Ovary (tissue), 3 donors: ENCODE measurements at regions not wholly inside any gene's neighbourhood (a gene's known extent, or its start where the extent isn't known, plus 50 kb on each side); places are given as distances from the start of the nearest gene placed in this dataset.

Experiments used
- POLR2A ChIP-seq: fragments of 450-650 bp; IDR thresholded peaks from one replicate; pipeline ENCODE4 v1.6.1; 2017; ENCODE audit warnings: antibody characterized with exemption, mild to moderate bottlenecking, moderate library complexity
- TF ChIP-seq, protein P1 (sequence below), 3 donors: fragments of 450-650 bp in 2 of 3; fragments of 200-600 bp in 1 of 3; IDR thresholded peaks; one replicate each; pipeline versions ENCODE4 v1.5.1 to v1.8.0; 2016 to 2022; ENCODE audit warnings: antibody characterized with exemption in 3 of 3, mild to moderate bottlenecking in 1 of 3
- donor health status: DM: no; HTN: no; CAD: no.

DNA sequence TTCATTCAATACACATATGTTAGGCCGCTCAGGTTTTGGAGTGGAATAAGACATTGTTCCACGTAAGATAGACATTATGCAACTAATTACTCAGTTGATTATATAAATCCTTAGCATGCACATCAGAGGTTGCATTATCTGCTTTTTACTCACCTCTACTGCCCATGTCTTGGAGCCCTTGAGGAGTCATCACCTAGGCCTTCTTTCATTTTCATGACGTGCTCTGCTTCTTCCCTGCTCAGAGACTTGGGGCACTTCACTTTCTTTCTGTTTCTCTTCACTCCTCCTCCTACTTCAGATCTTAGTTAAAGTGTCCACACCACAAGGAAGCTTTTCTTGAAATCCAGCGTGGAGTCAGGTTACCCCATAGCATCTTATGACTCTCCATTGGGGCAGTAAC is 241.1 kb downstream of the TLR4 start:
- TF ChIP-seq, protein P1, sequence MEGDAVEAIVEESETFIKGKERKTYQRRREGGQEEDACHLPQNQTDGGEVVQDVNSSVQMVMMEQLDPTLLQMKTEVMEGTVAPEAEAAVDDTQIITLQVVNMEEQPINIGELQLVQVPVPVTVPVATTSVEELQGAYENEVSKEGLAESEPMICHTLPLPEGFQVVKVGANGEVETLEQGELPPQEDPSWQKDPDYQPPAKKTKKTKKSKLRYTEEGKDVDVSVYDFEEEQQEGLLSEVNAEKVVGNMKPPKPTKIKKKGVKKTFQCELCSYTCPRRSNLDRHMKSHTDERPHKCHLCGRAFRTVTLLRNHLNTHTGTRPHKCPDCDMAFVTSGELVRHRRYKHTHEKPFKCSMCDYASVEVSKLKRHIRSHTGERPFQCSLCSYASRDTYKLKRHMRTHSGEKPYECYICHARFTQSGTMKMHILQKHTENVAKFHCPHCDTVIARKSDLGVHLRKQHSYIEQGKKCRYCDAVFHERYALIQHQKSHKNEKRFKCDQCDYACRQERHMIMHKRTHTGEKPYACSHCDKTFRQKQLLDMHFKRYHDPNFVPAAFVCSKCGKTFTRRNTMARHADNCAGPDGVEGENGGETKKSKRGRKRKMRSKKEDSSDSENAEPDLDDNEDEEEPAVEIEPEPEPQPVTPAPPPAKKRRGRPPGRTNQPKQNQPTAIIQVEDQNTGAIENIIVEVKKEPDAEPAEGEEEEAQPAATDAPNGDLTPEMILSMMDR (IDR thresholded peaks at IDR 0.05): no peak
- no peak for TF ChIP-seq POLR2A
